Left ventricle myocardium inferior (tissue), 1 donor: ENCODE measurements at regions not wholly inside any gene's neighbourhood (a gene's known extent, or its start where the extent isn't known, plus 50 kb on each side); places are given as distances from the start of the nearest gene placed in this dataset.

ENCODE experiments used
- DNase-seq: peaks from one replicate; pipeline ENCODE4 v3.0.0-alpha.2; 2020
- H3K27ac ChIP-seq: fragments of 200-600 bp; replicated peaks from 2 replicates; pipeline ENCODE4 v1.8.0; 2021
- H3K27me3 ChIP-seq: fragments of 200-600 bp; 2 replicates; pipeline ENCODE4 v1.8.0; 2021; ENCODE audit warnings: low read depth
- H3K36me3 ChIP-seq: fragments of 200-600 bp; 2 replicates; pipeline ENCODE4 v1.8.0; 2021
- H3K4me1 ChIP-seq: fragments of 200-600 bp; 2 replicates; pipeline ENCODE4 v1.8.0; 2021
- H3K4me3 ChIP-seq: fragments of 200-600 bp; 2 replicates; pipeline ENCODE4 v1.8.0; 2021; ENCODE audit warnings: mild to moderate bottlenecking, moderate library complexity
- H3K9me3 ChIP-seq: fragments of 200-600 bp; replicated peaks from 2 replicates; pipeline ENCODE4 v1.8.0; 2021
- intact Hi-C: fragments of 100-400 bp; cut with micrococcal nuclease; formaldehyde crosslinking; loops from one replicate; pipeline ENCODE4 v1.11.0; 2022
- TF ChIP-seq, protein P1 (sequence below): fragments of 200-600 bp; IDR thresholded peaks from 2 replicates; pipeline ENCODE4 v1.8.0; 2021; ENCODE audit warnings: antibody characterized with exemption, mild to moderate bottlenecking, borderline replicate concordance
- donor health status: DM: no; HTN: yes; CAD: no; lungs with severe emphysema.

DNA sequence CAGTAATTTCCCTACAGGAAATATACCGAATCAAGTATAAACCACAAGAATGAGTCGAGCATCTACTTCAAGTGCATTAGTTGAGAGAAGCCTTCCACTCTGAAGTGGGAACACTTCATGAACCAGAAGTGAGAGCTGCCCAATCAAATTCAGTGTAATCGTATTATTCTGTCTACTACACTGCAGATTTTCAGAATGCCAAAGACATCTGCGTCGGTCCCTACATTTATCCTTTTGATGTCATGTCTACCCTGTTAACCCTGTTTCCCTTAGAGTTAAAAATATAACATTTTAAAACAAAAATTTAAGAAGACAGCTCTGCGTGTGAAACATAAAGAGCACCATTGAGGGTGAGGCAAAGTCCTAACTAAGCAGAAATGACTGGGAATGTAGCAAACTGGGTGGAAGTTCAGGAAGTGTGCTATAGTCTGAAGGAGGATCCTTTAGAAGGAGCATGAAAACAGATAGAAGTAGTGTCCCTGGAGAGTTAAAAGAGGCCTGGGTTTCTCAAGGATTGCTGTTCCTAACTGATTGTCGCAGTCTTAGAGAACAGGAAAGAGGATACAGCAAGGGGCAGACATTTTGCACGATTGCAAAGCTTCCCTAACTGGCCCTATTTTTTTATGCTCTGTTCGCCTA, 291.2 kb downstream of the PTPRC start:
- Histone ChIP-seq H3K4me3 (peak overlapping the region; percentile 52), H3K36me3 (no peaks in the 10 kb centered on the region), H3K9me3 (no peaks in the 10 kb centered on the region), H3K4me1 (peaks cover 61% of the 10 kb centered on the region), H3K27ac (peak overlapping the region; percentile 66), H3K27me3 (no peaks in the 10 kb centered on the region)
- DNase-seq: no peak
- intact Hi-C loops: no loop called here
- TF ChIP-seq, protein P1, sequence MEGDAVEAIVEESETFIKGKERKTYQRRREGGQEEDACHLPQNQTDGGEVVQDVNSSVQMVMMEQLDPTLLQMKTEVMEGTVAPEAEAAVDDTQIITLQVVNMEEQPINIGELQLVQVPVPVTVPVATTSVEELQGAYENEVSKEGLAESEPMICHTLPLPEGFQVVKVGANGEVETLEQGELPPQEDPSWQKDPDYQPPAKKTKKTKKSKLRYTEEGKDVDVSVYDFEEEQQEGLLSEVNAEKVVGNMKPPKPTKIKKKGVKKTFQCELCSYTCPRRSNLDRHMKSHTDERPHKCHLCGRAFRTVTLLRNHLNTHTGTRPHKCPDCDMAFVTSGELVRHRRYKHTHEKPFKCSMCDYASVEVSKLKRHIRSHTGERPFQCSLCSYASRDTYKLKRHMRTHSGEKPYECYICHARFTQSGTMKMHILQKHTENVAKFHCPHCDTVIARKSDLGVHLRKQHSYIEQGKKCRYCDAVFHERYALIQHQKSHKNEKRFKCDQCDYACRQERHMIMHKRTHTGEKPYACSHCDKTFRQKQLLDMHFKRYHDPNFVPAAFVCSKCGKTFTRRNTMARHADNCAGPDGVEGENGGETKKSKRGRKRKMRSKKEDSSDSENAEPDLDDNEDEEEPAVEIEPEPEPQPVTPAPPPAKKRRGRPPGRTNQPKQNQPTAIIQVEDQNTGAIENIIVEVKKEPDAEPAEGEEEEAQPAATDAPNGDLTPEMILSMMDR: no peak

DNA sequence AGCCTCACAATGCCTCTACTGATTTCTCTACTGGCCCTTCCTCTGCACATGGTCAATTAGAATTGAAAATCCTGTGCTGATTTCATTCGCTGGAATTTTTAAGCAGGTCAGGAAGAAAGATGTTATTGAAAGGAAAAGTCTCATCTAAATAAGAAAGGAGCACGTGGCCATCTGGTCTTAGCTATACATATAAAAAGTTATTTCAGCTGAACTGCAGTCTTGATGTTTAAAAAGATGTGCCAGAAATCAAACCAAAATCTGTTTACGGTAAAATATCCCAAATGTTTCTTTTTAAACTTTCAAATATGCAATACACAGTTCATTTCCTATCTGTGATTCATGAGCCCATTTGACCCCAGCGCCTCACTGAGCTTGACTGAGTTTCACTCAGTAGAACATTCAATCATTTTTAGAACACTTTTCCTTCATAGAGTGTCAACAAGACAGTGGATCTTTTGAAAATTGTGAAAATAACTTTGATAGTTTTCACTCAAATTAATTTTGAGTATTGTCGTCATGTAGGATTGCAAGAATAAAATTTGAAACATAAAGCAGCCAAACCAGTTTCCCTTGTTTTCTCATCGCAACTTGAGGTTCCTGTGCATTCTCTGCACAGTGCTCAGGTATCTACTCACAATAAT, 293.6 kb downstream of the PTPRC start:
- intact Hi-C loops: no loop called here
- Histone ChIP-seq H3K9me3 (no peaks in the 10 kb centered on the region), H3K4me1 (peaks cover 81% of the 10 kb centered on the region), H3K4me3 (peak overlapping the region; percentile 75), H3K36me3 (no peaks in the 10 kb centered on the region), H3K27me3 (no peaks in the 10 kb centered on the region), H3K27ac (peak overlapping the region; percentile 86)
- TF ChIP-seq, protein P1: no peak
- no peak for DNase-seq

DNA sequence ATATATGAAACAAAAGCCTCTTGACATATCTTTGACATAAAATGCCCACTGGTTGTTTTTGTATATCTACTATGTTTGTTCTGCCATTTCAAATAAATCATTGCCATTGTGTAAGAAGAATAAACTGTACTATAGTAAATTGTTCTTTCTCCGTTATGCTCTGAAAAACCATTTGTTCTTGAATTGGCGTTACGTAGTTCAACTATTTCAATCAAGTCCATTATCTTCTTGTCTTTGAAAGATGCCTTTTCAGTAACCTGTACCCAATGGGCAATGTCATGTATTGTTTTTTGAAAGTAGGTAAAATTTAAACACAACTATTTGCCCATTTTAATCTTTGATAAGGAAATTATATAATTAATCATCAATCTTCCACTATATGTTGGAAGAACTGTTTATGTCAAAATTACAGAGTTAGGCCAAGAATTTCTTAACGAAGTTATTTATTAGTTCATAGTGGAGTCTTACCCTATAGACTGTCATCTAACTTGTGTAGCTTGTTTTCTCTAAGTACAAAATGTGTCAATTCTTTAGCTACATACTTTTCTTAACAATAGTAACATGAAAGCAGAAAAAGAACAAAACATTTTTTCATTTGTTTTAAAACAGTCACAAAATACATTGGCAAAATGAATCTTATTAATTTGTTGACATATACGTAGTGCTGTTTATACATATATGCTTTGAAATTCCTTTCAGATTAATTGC, 294.8 kb downstream of the PTPRC start:
- Histone ChIP-seq H3K4me1 (peaks cover 81% of the 10 kb centered on the region), H3K4me3 (peak overlapping the region; percentile 75), H3K27ac (peak overlapping the region; percentile 86), H3K27me3 (no peaks in the 10 kb centered on the region), H3K36me3 (no peaks in the 10 kb centered on the region), H3K9me3 (no peaks in the 10 kb centered on the region)
- DNase-seq: no peak
- TF ChIP-seq, protein P1: no peak
- intact Hi-C loops: no loop called here

DNA sequence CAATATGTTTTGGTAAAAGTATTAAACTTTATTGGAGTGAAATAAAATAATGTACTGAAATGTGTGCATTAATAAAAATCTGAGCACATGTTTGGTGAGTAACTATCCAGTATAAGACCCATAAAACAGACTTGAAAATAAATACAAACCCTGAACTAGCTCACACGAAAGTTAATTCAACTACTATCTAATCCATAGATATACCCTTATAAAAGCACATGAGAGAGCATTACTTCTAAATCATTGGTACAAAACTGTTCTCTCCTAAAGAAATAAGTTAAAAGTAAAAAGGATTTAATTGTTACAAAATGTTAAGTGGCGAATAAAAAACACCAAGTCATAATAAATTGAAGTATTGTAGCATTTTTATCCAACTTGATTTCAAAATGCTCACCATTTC, 295.6 kb downstream of the PTPRC start:
- Histone ChIP-seq H3K36me3 (no peaks in the 10 kb centered on the region), H3K9me3 (no peaks in the 10 kb centered on the region), H3K27ac (peak overlapping the region; percentile 86), H3K27me3 (no peaks in the 10 kb centered on the region), H3K4me1 (peaks cover 74% of the 10 kb centered on the region), H3K4me3 (peak overlapping the region; percentile 75)
- TF ChIP-seq, protein P1: no peak
- intact Hi-C loops: no loop called here
- DNase-seq: no peak

DNA sequence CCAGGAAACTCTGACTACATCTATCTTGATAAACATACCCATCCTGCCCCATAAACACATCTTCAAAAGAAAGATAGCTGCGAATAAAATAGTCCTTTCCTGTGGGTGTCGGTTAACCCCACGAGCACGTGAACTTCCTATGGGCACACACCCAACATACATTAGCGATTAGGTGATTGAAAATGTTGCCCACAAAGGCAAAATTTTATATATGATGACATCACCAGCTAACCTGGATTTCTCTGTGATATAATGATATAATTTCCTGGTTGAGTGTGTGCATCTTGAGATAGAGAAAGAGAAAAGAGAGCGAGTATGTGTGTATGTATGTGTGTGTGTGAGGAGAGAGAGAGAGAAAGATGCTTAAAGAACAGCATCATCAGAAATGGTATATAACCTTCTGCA, 296.1 kb downstream of the PTPRC start:
- H3K27ac ChIP-seq: peak overlapping the region; percentile 86
- intact Hi-C loops: no loop called here

More for the DNA sequence above, 296.1 kb downstream of the PTPRC start:
- peak overlapping the region; percentile 75 for H3K4me3 ChIP-seq
- H3K4me1 ChIP-seq: peaks cover 69% of the 10 kb centered on the region
- TF ChIP-seq, protein P1: no peak
- no peaks in the 10 kb centered on the region for H3K36me3 ChIP-seq
- no peak for DNase-seq
- no peaks in the 10 kb centered on the region for H3K27me3 ChIP-seq
- H3K9me3 ChIP-seq: no peaks in the 10 kb centered on the region
